Uterus (tissue), 2 donors: ENCODE measurements at regions not wholly inside any gene's neighbourhood (a gene's known extent, or its start where the extent isn't known, plus 50 kb on each side); places are given as distances from the start of the nearest gene placed in this dataset.

Experiments used
- POLR2A ChIP-seq, 2 donors: fragments of 450-650 bp; IDR thresholded peaks; one replicate each; pipeline ENCODE4 v1.6.1; 2016; ENCODE audit warnings: antibody characterized with exemption in 2 of 2, mild to moderate bottlenecking in 1 of 2, moderate library complexity in 1 of 2
- TF ChIP-seq, protein P1 (sequence below), 4 experiments: fragments of 200-600 bp in 2 of 4; fragments of 450-650 bp in 2 of 4; sonication (generic) in 2 of 4; IDR thresholded peaks; one replicate each; pipeline ENCODE4 v1.5.1; 2016 to 2019; ENCODE audit warnings: antibody characterized with exemption in 4 of 4, mild to moderate bottlenecking in 2 of 4, moderate library complexity in 1 of 4

DNA sequence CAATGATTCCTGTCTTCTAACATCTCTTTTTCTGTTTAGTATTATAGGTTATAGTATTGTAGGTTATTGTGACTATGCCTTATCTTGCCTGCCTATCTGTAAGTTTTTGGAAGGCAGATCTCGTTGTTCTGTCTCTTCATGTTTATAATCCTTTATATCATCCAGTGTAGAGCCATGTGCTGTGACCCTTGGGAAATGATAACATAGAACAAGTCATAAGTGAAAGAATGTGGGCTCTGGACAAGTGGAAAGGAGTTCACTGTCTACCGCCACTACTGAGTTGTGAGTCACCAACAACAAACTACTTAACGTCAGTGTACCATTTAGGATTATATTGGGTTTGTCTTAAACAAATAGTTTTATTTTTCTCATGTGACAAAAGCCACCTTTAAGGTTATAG is 139.3 kb downstream of the LYPLAL1 start:
- TF ChIP-seq, protein P1, sequence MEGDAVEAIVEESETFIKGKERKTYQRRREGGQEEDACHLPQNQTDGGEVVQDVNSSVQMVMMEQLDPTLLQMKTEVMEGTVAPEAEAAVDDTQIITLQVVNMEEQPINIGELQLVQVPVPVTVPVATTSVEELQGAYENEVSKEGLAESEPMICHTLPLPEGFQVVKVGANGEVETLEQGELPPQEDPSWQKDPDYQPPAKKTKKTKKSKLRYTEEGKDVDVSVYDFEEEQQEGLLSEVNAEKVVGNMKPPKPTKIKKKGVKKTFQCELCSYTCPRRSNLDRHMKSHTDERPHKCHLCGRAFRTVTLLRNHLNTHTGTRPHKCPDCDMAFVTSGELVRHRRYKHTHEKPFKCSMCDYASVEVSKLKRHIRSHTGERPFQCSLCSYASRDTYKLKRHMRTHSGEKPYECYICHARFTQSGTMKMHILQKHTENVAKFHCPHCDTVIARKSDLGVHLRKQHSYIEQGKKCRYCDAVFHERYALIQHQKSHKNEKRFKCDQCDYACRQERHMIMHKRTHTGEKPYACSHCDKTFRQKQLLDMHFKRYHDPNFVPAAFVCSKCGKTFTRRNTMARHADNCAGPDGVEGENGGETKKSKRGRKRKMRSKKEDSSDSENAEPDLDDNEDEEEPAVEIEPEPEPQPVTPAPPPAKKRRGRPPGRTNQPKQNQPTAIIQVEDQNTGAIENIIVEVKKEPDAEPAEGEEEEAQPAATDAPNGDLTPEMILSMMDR (IDR thresholded peaks at IDR 0.05), result no peak
- no peak for TF ChIP-seq POLR2A (IDR thresholded peaks at IDR 0.05)
